Loucy (cell line): ENCODE measurements at regions not wholly inside any gene's neighbourhood (a gene's known extent, or its start where the extent isn't known, plus 50 kb on each side); places are given as distances from the start of the nearest gene placed in this dataset.

Source experiments
- H2AFZ ChIP-seq: fragments of 200-600 bp; sonication (generic); 2 replicates; pipeline ENCODE4 v1.6.0; 2016; ENCODE audit warnings: antibody characterized with exemption, mild to moderate bottlenecking, low read length, moderate library complexity
- H3F3A ChIP-seq: fragments of 200-600 bp; 2 replicates; pipeline ENCODE4 v1.6.0; 2016; ENCODE audit warnings: antibody characterized with exemption, low read depth, mild to moderate bottlenecking
- H3K27me3 ChIP-seq: fragments of 200-600 bp; sonication (generic); 2 replicates; pipeline ENCODE4 v1.6.1; 2014; ENCODE audit warnings: low read length, mild to moderate bottlenecking; ENCODE audit not compliant: insufficient read depth, poor library complexity, severe bottlenecking
- H3K36me3 ChIP-seq: fragments of 200-600 bp; sonication (generic); 2 replicates; pipeline ENCODE4 v1.6.1; 2016; ENCODE audit warnings: low read length; ENCODE audit not compliant: insufficient read depth
- H3K4me1 ChIP-seq: fragments of 200-600 bp; sonication (generic); 2 replicates; pipeline ENCODE4 v1.5.1; 2014; ENCODE audit warnings: low read length, mild to moderate bottlenecking; ENCODE audit not compliant: insufficient read depth, poor library complexity, severe bottlenecking
- H3K4me2 ChIP-seq: fragments of 200-600 bp; sonication (generic); 2 replicates; pipeline ENCODE4 v1.6.0; 2014; ENCODE audit warnings: antibody characterized with exemption, low read length, low read depth, mild to moderate bottlenecking; ENCODE audit not compliant: poor library complexity, severe bottlenecking
- H3K4me3 ChIP-seq: fragments of 200-600 bp; sonication (generic); 2 replicates; pipeline ENCODE4 v1.5.1; 2014; ENCODE audit warnings: low read length, mild to moderate bottlenecking, mixed read lengths; ENCODE audit not compliant: poor library complexity, severe bottlenecking
- H3K79me2 ChIP-seq: fragments of 200-600 bp; sonication (generic); 2 replicates; pipeline ENCODE4 v1.6.1; 2014; ENCODE audit warnings: low read length; ENCODE audit not compliant: insufficient read depth
- H3K9ac ChIP-seq: fragments of 200-600 bp; sonication (generic); 2 replicates; pipeline ENCODE4 v1.6.0; 2014; ENCODE audit warnings: mild to moderate bottlenecking, low read depth, low read length, moderate library complexity; ENCODE audit not compliant: poor library complexity, severe bottlenecking
- H3K9me2 ChIP-seq: fragments of 200-600 bp; sonication (generic); replicated peaks from 2 replicates; pipeline ENCODE4 v1.6.1; 2016; ENCODE audit warnings: low read depth, low read length, mixed read lengths
- H3K9me3 ChIP-seq: fragments of 200-600 bp; sonication (generic); 2 replicates; pipeline ENCODE4 v1.6.1; 2014; ENCODE audit warnings: mild to moderate bottlenecking, antibody characterized with exemption, low read length, low read depth; ENCODE audit not compliant: insufficient read depth
- H4K20me1 ChIP-seq: fragments of 200-600 bp; sonication (generic); 2 replicates; pipeline ENCODE4 v1.6.0; 2014; ENCODE audit warnings: antibody characterized with exemption, low read length, mild to moderate bottlenecking; ENCODE audit not compliant: insufficient read depth, poor library complexity, severe bottlenecking
- CTCF ChIP-seq: fragments of 200-600 bp; sonication (generic); conservative IDR thresholded peaks from 2 replicates; pipeline ENCODE4 v1.5.1; 2014; ENCODE audit warnings: mild to moderate bottlenecking, antibody characterized with exemption, low read length
- EZH2phosphoT487 ChIP-seq: fragments of 200-600 bp; IDR thresholded peaks from 2 replicates; pipeline ENCODE4 v1.6.1; 2018; ENCODE audit warnings: antibody characterized with exemption, mild to moderate bottlenecking, moderate library complexity, borderline replicate concordance

- Histone ChIP-seq H4K20me1 (no peaks in the 10 kb centered on the region), H3K4me1 (no peaks in the 10 kb centered on the region), H3K4me3 (peak overlapping the region; percentile 35), H2AFZ (no peak overlapping the region), H3K9ac (no peak overlapping the region), H3K27me3 (no peaks in the 10 kb centered on the region), H3K36me3 (no peaks in the 10 kb centered on the region), H3K4me2 (peak overlapping the region; percentile 26), H3F3A (no peaks in the 10 kb centered on the region), H3K79me2 (no peaks in the 10 kb centered on the region), H3K9me2 (no peaks in the 10 kb centered on the region), H3K9me3 (no peaks in the 10 kb centered on the region)
- no peak for TF ChIP-seq EZH2phosphoT487
- TF ChIP-seq CTCF: no peak
Observed at GRCh38 chr17:53570731-53571130, 252.0 kb upstream of the KIF2B start.

- H3K36me3 ChIP-seq: no peaks in the 10 kb centered on the region
- no peaks in the 10 kb centered on the region for H3K9me2 ChIP-seq
- no peaks in the 10 kb centered on the region for H3K4me1 ChIP-seq
- no peak for TF ChIP-seq CTCF
- TF ChIP-seq EZH2phosphoT487: no peak
- H2AFZ ChIP-seq: no peak overlapping the region
- H3K4me2 ChIP-seq: no peak overlapping the region
- no peaks in the 10 kb centered on the region for H3K79me2 ChIP-seq
- no peaks in the 10 kb centered on the region for H4K20me1 ChIP-seq
- no peaks in the 10 kb centered on the region for H3K27me3 ChIP-seq
- no peaks in the 10 kb centered on the region for H3F3A ChIP-seq
- H3K4me3 ChIP-seq: no peak overlapping the region
- no peak overlapping the region for H3K9ac ChIP-seq
- no peaks in the 10 kb centered on the region for H3K9me3 ChIP-seq
Observed at GRCh38 chr17:53560953-53561352, 261.8 kb upstream of the KIF2B start.

- no peaks in the 10 kb centered on the region for H3K9me2 ChIP-seq
- no peak overlapping the region for H3K4me2 ChIP-seq
- H3K36me3 ChIP-seq: no peaks in the 10 kb centered on the region
- no peak overlapping the region for H3K4me3 ChIP-seq
- TF ChIP-seq EZH2phosphoT487 (no peak), CTCF (no peak)
- no peaks in the 10 kb centered on the region for H3F3A ChIP-seq
- H2AFZ ChIP-seq: no peak overlapping the region
- no peaks in the 10 kb centered on the region for H3K9me3 ChIP-seq
- no peak overlapping the region for H3K9ac ChIP-seq
- H3K79me2 ChIP-seq: no peaks in the 10 kb centered on the region
- no peaks in the 10 kb centered on the region for H3K27me3 ChIP-seq
- no peaks in the 10 kb centered on the region for H3K4me1 ChIP-seq
- H4K20me1 ChIP-seq: no peaks in the 10 kb centered on the region
Observed at GRCh38 chr17:53548252-53548651, 274.5 kb upstream of the KIF2B start.
